Bone marrow (tissue), 2 donors: ENCODE measurements at regions not wholly inside any gene's neighbourhood (a gene's known extent, or its start where the extent isn't known, plus 50 kb on each side); places are given as distances from the start of the nearest gene placed in this dataset.
A peak's percentile ranks its signal among the peaks of the same experiment; 100 is the strongest.

Source experiments
- DNase-seq, 2 donors: peaks; one replicate each; lab custom pipeline; 2025; lab: John Stamatoyannopoulos, UW

DNA sequence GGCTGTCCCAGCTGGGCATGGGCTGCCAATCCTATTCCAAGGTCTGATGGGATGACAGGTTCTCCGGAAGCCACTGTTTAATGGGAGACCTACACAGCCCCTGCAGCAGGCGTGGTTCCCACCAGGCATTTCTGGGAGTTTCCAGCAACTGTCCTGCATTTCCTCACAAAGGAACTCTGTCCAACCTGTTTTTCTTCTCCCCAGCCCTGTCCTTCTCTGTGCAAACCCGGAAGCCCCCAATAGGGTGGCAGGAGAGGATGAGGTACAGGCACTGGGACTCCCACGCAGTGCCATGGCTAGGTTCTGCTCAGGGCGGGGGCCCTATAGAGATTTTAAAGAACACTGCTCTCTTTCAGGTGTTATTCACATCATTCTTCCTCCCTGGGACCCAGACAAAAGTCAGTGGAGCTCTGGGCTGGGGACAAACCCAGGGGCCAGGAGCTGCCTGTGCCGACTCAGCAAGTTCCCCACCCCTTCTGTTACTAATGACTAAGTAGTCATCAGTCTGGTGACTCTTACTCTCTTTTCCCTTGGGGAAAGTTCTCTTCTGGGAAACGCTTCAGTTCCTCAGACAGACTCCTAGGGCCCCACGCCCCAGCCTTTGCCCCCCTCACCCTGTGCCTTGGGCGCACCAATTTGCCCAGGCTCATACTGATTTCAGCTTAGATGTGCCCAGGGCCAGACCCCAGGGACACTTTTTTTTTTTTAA lies 97.7 kb downstream of the CD47 start:
- no peak for DNase-seq

DNA sequence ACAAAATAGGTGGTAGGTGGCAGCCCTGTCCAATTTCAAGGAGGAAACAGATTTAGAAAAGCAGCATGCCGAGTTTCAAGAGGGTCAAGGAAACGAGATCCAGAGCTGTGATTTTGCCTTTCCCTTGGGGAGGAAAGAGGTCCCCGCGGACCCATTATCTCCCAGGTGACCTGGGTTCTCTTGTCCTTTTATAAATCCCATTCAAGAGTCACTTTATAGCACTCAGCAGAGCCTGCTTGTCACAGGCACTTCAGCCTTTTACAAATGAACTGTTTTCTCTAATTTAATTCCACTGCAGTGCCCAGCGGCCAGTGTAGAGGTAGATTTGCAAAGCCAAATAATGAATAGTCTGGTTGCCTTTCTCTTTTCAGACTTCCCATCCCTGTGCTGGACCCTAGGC lies 99.9 kb downstream of the CD47 start:
- no peak for DNase-seq

DNA sequence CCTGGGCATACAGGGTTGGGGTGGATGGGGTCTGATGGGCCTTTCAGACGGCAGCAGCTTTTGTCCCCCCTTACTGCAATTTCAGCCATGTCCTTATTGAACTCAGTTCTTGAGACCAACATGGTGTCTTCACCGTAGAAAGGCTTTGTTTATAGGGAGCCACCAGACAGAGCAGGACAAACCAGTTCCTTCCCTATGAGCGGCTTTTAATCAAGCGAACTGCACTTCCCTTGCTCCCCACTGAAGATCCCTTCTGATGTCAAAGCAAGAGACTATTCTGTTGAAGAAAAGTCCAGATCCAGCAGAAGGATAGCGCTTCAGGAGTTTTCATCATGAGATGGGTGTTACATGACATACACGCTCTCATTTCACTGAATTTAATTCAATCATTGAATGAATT lies 100.4 kb downstream of the CD47 start:
- DNase-seq = no peak

DNA sequence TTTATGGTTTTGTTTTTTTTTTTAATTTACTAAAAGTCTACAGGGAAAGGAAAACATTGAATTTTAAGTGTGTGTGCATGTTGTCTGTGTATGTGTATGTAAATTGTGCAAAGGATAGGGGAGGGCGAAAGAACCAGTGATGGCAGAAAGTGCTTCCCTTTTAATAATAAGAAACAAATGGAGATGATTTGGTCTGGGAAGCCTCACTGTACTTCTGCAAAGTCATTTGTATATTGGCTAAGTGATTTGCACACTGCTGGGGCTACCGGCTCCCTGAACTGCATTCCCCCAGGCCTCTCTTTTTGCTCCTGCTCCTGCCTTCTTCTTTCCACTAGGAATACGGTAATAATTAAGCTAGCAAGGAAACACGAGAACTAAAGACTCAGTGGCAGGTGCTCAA lies 101.2 kb downstream of the CD47 start:
- no peak for DNase-seq

DNA sequence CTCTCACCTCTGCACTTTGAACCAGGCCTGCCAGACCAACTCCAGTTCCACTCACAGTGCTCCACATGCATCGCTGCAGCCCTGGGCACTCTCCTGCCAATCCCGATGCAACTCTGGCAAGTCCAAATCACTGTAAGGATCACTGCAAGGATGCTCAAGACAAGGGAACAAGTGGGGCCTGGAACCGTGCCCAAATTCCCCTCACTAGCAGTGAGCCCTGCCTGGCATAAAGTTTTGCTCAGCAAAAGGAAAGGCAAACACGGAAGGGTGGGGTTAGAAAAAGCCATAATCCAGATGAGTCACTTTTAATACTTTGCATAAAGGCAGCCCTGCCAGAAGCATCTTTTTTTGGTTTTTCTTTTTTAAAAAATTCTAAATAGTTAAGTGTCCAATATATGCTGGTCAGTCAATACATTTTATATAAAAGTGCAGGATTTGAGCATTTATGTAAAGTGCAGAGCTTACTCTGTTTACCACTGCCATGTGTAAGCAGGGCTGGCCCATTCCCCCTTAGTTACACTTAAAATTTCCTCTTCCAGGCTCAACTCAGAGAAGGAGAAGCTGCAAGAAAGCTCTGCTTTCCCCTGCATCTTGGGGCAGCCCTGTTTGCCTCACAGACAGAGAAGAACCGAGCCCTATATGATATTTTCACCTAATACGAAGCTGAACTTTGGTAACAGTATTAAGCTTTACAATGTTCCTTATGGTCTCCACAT lies 102.2 kb downstream of the CD47 start:
- peak in 1 of 2 donors; percentile 37 for DNase-seq

DNA sequence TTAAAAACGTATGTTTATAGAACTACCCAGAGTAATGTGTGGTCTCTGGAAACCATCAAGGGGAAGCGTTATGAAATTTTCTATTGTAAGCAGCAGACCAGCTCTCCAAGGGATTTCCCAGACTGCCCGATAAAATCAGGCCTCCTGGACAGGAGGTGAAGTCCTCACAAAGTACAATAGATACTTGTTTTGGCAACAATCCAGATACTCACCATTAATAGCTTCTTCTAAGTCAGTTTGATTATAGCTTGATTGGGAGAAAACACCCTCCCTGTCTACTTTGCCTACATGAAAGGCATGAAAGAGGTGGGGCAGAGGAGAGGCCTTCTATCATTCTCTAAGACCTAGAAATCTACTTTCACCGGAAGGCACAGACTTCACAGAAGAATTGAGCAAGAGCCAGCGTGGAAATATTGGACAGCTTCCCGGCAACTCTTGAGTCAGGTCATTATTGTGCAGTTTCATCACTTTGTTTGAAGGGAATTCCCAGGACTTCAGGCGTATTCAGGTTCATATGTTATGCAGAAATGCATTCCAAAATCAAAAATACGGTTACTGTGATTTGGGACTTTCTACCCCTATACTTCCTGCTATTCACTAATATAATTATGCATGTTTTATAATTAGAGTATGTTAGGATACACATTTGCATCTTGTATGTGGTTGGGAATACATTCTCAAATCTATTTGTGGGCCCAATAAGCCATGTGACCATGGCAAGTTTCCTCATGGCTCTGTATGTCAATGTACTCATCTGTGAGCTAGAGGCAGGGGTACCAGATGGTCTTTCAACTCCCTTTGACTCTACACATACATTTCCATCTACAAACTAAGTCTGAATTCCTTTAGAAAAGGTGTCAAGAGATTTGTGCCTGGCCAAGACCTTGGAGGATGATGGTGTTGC lies 103.5 kb downstream of the CD47 start:
- DNase-seq = peak in 1 of 2 donors; percentile 20

DNA sequence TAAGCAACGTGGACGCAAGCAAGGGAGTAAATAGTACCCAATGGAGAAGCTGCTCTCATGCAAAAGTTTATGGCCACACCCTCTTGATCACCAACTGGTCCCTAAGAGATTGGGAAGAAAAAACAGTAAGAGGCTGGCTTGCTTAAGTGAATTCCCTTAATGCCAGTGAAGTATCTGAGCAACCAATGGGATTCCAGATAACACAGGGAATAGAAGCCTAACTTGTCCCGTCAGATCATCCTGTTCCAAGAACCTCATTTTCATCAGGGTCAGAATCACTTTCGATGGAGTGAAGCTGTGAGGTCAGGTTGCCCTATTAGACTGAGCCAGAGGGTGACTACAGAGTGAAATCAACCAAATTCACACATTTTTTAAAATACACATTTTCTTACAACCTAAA lies 104.3 kb downstream of the CD47 start:
- DNase-seq = no peak

DNA sequence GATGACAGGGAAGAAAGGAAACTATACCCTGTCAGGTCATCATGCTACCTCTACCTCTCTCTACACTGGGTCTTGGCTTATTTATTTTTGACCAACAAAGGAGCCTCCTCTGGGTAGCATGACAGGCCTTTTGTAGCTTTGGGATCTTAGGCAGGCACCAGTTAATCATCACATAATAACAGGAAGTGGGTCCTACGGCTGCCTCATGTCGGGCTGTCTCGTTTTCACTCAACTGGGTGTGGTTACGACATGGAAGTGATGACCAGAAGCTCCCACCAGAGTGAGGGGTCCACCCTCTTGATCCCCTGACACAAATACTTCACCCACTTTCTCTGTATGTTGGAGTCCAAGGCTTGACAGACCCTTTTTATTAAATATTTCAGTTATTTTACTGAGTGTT lies 105.3 kb downstream of the CD47 start:
- DNase-seq = no peak

DNA sequence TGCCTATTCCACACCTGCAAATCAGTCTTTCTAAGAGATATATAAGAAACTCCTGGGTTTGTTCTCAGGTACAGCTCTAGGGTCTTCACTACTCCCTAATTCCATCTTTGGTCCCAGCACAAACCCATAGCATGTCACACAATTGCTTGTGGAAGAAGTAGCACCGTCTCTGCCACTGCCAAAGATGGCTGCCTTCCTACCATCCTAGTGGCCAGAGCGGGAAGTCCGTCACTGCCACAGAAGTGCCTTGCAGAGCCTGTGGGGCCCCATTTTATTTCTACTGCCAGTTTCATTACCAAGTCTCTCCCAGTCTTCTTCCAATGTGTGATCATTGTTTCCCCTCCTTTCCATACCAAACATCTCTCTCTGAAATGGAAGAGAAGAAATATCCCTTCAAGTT lies 107.6 kb downstream of the CD47 start:
- no peak for DNase-seq

DNA sequence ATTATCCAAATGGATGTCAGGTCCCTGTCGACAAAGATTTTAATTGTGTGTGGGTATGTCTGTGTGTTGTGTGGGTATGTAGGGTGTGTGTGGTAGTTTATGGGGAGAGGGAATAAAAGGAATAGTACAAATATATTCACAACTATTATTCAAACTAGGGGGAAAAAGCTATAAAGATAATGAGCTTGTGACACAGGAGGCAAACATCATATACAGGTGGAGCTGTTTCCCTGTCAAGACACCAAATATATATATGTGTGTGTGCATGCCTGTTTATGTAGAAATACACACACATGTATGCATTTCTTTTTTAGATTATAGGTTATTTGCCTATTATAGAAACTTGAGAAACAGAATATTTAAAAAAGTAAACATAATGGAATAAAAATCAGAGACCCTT lies 108.7 kb downstream of the CD47 start:
- DNase-seq = no peak

DNA sequence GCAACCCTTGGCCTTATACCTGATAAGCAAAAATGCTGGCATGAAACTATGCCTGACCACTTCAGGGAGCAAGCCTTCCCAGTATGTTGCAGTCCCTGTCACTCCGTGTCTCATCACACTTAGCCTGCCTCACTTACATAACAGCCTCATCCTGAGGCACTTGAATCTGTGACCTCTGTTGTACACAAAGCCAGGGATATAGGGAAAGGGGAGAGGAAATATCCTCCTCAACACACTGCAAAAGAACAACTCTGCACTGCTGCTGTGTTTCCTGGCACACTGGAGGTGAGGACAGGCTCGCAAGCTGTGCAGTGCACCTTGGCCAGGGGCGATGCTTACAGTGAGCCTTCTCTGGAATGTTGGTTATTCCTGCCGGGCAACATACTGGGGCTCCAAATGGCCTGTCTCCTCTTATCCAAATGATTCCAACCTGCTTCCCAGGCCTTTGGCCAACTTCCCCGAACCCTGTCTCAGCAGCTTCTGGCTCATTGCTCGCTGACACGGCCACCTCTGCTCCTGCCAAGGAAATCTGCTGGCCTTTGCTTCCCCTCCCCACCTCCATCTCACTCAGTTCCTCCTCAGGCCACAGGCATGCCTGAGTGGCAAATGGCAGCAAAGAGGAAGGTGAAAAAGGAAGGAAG lies 109.2 kb downstream of the CD47 start:
- no peak for DNase-seq

DNA sequence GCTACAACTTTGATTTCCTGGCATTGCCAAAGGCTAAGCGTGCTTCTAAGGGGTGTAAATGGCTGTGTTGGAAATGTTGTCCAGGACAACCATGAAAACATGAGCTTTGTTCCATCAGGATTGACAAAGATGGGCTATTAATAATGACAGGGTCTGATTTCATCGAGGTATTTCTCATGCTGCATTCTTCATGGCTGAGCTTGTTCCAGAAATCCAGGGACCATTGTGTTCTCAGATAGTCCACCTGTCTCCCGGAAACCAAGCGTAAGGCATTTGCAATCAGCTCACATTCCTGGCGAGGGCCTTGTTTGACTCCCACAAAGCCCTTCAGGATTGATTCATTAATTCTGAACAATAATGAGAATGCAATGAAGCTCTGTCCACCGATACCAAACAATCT lies 111.3 kb downstream of the CD47 start:
- DNase-seq = no peak

DNA sequence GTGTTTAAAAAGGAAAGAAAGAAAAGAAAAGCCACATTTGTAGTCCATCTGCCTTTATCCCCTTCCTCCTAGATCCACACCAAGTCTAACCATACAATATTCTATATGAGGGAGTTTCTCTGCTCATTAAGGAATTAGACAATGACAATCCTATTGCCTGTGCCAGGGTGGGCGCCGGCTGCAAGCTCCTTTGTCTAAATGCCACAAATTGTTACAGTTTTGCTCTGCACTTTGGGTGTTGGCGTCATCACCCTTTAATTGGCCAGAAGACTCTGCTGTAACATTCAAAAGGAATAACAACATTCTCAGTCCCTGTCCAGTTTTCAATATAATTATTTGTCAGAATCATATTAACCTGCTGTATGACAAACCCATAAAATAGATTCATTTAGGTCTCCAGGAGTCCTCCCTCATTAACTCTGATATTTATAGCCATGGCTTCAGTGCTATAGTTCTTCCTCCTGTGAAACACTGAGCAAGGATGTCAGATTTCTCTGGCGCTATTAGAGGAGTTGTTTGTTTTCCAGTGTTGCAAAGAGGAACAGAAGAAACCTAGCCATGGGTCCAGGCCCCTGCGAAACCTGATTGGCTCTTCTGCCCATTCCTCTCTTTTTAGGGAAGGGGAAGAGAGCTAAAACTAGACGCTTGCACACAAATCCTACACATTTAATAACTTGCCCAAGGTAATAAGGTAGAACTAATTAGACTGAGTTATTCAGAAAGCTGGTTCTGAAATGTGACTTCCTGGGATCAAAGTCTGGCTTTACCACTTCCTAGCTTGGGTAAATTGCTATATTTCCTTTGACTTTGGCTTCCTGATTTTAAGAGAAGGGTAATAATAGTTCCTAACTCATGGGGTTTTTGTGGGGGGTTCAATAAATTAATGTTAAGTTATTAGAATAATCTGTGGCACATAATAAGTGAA lies 112.4 kb downstream of the CD47 start:
- no peak for DNase-seq

DNA sequence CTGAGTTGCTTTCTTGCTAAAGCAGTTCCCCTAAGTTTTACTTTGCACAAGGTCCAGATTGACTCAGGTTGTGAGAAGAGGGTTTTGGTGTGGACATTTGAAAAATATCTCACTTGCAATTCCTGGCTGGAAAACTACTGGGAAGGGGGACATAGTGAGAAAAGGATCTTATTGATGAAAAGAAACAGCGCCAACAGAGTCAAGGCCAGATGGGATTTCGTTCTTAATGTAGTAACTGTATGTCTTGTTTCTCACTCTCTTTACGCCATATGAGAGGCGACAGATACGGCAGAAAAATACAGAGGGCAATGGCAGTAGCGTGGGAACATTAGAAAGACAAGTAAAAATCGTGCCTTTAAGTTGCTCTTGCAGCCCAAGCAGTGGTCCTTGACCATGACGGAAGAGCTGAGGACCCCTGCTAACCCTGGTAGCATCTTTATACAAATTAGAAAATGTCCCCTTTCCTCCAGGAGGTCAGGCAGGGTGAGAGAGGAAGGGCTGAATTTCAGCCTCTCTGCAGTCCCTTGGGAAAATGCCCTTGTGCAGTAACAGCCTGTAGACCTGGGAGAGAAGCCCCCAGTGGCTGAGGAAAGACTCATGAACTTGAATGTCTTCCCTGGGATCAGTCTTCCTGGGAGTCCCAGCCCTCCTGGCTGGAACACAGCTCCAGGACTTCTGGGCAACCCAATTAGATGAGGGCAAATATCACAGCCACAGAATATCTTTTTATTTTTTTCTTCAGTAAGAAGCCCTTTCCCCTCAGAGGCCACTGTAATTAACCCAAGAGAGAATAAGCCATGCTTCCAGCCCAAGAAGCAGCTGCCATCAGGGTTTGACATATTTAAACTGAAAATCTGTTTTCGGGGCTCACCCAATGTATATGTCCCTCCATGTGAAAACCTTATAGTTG lies 113.4 kb downstream of the CD47 start:
- no peak for DNase-seq

DNA sequence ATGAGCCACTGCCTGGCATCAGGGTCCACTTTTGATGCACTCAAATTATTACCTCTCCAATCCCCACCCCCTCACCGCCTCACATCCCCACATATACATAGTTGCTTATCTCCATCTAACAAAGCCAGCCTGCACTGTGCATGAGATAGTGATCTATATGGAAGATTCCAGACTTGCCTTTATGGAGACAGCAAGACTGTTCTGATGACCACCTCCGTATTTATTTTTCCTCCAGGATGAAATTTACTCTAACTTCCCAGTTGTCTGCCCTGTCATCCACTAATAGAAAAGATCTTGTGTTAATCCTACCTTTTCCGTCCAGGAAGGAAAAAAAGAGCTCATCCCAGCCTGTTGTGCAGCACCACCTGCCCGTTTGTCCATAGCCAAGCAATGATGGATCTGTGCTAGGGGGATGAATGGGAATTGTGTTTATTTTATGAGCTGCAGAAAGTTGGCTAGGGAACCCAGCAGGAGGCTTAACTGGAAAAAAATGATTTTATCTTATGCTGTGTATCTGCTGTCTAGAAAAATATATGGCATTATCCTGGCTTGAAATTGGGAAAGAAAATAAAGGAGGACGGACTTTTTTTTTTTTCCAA lies 114.5 kb downstream of the CD47 start:
- DNase-seq = no peak

DNA sequence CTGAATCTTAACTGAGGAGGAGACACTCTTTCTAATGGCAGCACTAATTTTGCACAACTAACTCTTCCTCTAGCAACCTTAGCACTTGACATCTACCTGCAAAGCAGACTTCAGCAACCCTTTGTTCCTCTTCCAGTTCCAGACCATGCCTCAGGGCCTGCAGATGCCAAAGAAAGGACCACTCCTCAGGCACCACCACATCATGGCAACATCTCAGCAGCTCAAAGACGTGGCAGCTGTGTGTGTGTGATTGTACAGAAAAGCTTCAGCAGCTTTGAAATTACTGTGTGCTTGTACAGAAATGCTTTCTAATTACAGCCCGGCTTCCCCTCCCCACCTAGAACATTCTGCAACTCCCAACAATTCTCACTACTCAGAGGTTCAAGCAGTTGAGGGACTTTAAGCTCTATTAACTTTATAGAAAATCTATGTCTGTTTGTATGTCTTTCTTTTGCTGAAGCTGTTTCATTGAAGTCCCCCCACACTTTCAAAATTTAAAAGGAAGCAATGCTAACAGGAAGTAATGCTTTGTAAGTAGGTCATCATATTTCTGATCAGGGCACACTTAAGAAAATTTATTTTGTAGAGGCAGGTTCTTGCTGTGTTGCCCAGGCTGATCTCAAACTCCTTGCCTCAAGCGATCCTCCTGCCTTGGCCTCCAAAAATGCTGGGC lies 115.2 kb downstream of the CD47 start:
- no peak for DNase-seq

DNA sequence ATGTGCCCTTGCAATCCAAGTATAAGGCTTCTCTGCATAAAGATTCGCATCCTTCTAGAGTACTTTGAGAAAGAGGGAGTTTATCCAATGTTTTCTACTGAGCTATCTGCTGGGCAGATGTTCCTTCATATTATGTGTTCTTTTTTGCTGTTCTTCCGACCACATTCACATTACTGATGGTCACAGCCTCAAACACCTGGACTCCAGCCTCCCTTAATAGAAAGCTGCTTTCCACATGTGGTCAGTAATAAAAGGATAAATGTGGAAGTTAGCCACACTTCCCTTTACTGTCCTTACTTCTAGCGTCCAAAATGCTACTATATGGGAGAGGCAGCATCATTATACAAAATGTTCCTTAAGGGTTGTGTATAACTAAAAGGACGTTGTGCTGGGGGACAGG lies 116.9 kb downstream of the CD47 start:
- DNase-seq = no peak

DNA sequence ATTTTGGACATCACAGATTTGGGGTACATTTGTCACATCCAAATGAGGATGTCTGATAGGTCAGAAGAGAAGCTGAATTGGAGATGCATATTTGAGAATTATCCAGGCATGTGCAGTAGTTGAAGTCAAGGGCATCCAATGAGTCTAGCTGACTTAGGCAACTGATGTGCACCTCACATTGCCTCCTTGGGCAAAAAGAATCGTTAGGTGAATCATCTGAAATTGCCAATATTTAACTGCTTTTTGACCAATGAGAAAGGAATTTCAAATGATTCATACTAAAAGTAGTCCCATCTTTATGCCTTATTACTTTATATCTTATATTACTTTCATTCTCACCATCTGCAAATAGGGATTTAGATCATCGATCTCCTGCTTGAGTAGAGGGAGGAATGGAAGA lies 117.7 kb downstream of the CD47 start:
- DNase-seq = no peak

DNA sequence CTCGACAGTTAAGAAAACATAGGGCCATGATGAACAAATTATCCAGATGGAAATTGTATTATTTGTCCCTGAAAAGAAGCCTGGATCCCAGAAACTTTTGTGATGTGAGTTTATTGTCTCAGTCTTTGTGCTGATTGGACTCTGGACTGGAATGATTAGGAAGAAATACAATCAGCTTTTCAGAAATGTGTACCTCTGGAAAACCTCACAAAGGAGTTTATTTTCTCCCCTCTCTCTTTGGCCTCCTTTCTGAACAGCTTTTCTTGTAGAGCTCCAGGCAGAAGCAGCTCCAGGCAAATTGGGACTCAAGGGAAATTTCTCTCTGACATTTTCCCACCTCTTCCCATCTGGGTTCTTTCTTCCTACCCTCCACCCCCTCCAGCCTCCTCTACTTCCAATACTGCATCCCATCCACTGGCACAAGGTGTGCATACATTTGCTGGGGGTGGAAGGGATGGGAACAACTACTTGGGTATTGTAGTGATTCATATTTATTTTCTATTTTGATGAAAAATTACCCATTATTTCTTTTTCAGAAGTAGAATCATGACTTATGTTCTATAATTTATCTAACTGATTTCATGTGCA lies 119.7 kb downstream of the CD47 start:
- no peak for DNase-seq
